ELF-1 (cell line): ENCODE measurements at regions not wholly inside any gene's neighbourhood (a gene's known extent, or its start where the extent isn't known, plus 50 kb on each side); places are given as distances from the start of the nearest gene placed in this dataset.

Source experiments
- DNase-seq: peaks from one replicate; pipeline ENCODE4 v3.0.0-alpha.2; 2016; ENCODE audit warnings: low read depth, low spot score

GRCh38 chr7:81367326-81367931, 402.4 kb downstream of the HGF start:
- DNase-seq: no peak

- no peak for DNase-seq
Measured at GRCh38 chr7:81366546-81366945, 403.3 kb downstream of the HGF start.

GRCh38 chr7:81361769-81362312, 408.0 kb downstream of the HGF start:
- no peak for DNase-seq

GRCh38 chr7:81355911-81356310, 413.9 kb downstream of the HGF start:
- DNase-seq: no peak

- DNase-seq: no peak
Measured at GRCh38 chr7:81349044-81349443, 420.8 kb downstream of the HGF start.

GRCh38 chr7:81339946-81340345, 421.1 kb upstream of the SEMA3C start:
- no peak for DNase-seq

- DNase-seq: no peak
Measured at GRCh38 chr7:81333536-81333935, 414.7 kb upstream of the SEMA3C start.

GRCh38 chr7:81333004-81333403, 414.2 kb upstream of the SEMA3C start:
- DNase-seq: no peak

- no peak for DNase-seq
Measured at GRCh38 chr7:81331061-81332018, 412.5 kb upstream of the SEMA3C start.

- DNase-seq: no peak
Measured at GRCh38 chr7:81330108-81330507, 411.3 kb upstream of the SEMA3C start.

- DNase-seq: no peak
Measured at GRCh38 chr7:81327468-81328266, 408.8 kb upstream of the SEMA3C start.

- no peak for DNase-seq
Measured at GRCh38 chr7:81321949-81322348, 403.1 kb upstream of the SEMA3C start.

- no peak for DNase-seq
Measured at GRCh38 chr7:81317741-81318140, 398.9 kb upstream of the SEMA3C start.

- no peak for DNase-seq
Measured at GRCh38 chr7:81308643-81309322, 389.9 kb upstream of the SEMA3C start.

- DNase-seq: no peak
Measured at GRCh38 chr7:81301815-81302214, 383.0 kb upstream of the SEMA3C start.

GRCh38 chr7:81300753-81301152, 381.9 kb upstream of the SEMA3C start:
- DNase-seq: no peak

- no peak for DNase-seq
Measured at GRCh38 chr7:81299711-81300110, 380.9 kb upstream of the SEMA3C start.

- DNase-seq: no peak
Measured at GRCh38 chr7:81298951-81299666, 380.3 kb upstream of the SEMA3C start.

GRCh38 chr7:81297317-81297716, 378.5 kb upstream of the SEMA3C start:
- no peak for DNase-seq

- DNase-seq: no peak
Measured at GRCh38 chr7:81296726-81297125, 377.9 kb upstream of the SEMA3C start.
